Gastroesophageal sphincter (tissue), 3 donors: ENCODE measurements at regions not wholly inside any gene's neighbourhood (a gene's known extent, or its start where the extent isn't known, plus 50 kb on each side); places are given as distances from the start of the nearest gene placed in this dataset.

Experiments used
- POLR2A ChIP-seq, 2 donors: fragments of 450-650 bp; IDR thresholded peaks; one replicate each; pipeline ENCODE4 v1.6.1; 2017; ENCODE audit warnings: antibody characterized with exemption in 2 of 2, mild to moderate bottlenecking in 2 of 2, moderate library complexity in 1 of 2
- TF ChIP-seq, protein P1 (sequence below), 4 experiments: fragments of 200-600 bp in 2 of 4; fragments of 450-650 bp in 2 of 4; sonication (generic) in 1 of 4; IDR thresholded peaks; one replicate each; pipeline ENCODE4 v1.5.1; 2017 to 2019; ENCODE audit warnings: antibody characterized with exemption in 4 of 4, mild to moderate bottlenecking in 2 of 4, moderate library complexity in 2 of 4

DNA sequence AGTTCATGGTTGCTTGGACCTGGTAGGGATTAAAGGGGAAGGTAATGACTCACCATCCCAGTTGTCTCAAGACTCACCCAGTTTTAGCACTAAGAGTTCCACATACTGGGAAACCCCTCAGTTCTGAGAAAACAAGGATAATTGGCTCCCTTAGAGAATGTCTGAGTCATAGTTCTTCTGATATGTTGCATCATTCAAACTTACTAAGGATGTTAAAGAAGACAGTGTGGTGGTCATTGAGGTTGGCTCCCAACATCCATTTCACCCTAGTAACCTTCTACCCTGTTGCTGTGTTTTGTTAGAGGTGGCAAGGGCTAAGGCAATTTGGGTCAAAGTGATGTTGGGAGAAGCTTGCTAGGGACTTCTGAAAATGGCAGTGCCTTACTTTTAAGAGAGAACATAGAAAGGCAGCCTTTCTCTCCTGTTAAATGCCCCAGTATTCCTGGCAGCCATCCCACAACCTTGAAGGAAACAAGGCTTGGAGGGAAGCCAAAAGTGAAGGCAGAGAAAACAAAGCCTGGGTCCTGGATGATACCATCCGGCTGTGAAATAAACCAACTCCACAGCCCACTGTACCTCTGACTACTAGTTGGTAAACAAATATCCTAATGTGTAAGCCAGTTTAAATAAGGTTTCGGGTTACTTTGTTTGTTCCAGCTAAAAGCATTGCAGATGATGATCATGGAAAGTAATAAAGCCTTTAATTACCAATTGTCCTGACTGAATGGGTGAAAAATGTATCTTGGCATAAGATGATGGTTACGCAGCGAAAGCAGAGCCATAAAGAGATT is 80.4 kb upstream of the ADAMTSL1 start:
- no peak for TF ChIP-seq POLR2A (IDR thresholded peaks at IDR 0.05)
- TF ChIP-seq, protein P1, sequence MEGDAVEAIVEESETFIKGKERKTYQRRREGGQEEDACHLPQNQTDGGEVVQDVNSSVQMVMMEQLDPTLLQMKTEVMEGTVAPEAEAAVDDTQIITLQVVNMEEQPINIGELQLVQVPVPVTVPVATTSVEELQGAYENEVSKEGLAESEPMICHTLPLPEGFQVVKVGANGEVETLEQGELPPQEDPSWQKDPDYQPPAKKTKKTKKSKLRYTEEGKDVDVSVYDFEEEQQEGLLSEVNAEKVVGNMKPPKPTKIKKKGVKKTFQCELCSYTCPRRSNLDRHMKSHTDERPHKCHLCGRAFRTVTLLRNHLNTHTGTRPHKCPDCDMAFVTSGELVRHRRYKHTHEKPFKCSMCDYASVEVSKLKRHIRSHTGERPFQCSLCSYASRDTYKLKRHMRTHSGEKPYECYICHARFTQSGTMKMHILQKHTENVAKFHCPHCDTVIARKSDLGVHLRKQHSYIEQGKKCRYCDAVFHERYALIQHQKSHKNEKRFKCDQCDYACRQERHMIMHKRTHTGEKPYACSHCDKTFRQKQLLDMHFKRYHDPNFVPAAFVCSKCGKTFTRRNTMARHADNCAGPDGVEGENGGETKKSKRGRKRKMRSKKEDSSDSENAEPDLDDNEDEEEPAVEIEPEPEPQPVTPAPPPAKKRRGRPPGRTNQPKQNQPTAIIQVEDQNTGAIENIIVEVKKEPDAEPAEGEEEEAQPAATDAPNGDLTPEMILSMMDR (IDR thresholded peaks at IDR 0.05), result no peak
